IMR-90 (cell line): ENCODE measurements at regions not wholly inside any gene's neighbourhood (a gene's known extent, or its start where the extent isn't known, plus 50 kb on each side); places are given as distances from the start of the nearest gene placed in this dataset.

ENCODE experiments used
- ATAC-seq: fragments of 200-7000 bp; cut with Tn5 transposase; 2 replicates; pipeline ENCODE4 v1.9.1; 2020; ENCODE audit warnings: low read depth, mild to moderate bottlenecking, moderate library complexity
- BruUV-seq: library from RNA; stranded (reverse); fragments of 400-500 nt; replicated peaks from 2 replicates; lab custom pipeline; 2021; lab: Mats Ljungman, UMichigan
- CTCF ChIA-PET: fragments of 300-600 bp; formaldehyde crosslinking; extraction: SDS; loops from one replicate; lab custom pipeline; 2021; ENCODE audit warnings: antibody characterized with exemption; lab: Yijun Ruan, JAX
- POLR2A ChIA-PET: fragments of 300-600 bp; sonication (Branson Sonifier 250); formaldehyde crosslinking; loops from one replicate; lab custom pipeline; 2022; ENCODE audit warnings: antibody characterized with exemption; ENCODE audit not compliant: unreplicated experiment; lab: Charles Lee
- DNase-seq: peaks from one replicate; pipeline ENCODE4 v3.0.0; 2013
- H2AFZ ChIP-seq: replicated peaks from 2 replicates; pipeline ENCODE3; 2013; ENCODE audit warnings: low read length, mild to moderate bottlenecking; ENCODE audit not compliant: poor library complexity
- H2AK5ac ChIP-seq: 2 replicates; pipeline ENCODE4 v1.6.1; 2013; ENCODE audit warnings: low read depth, low read length, inconsistent platforms
- H2AK9ac ChIP-seq: replicated peaks from 2 replicates; pipeline ENCODE3; 2013; ENCODE audit warnings: mild to moderate bottlenecking, low read depth, low read length, moderate library complexity; ENCODE audit not compliant: poor library complexity
- H2BK120ac ChIP-seq: 2 replicates; pipeline ENCODE4 v1.6.1; 2013; ENCODE audit warnings: low read depth, low read length, inconsistent platforms
- H2BK15ac ChIP-seq: 3 replicates; pipeline ENCODE4 v1.6.1; 2013; ENCODE audit warnings: low read depth, low read length, inconsistent platforms
- H2BK20ac ChIP-seq: 2 replicates; pipeline ENCODE4 v1.6.1; 2013; ENCODE audit warnings: low read depth, mild to moderate bottlenecking, inconsistent platforms, low read length, moderate library complexity
- H2BK5ac ChIP-seq: 2 replicates; pipeline ENCODE4 v1.6.1; 2013; ENCODE audit warnings: mild to moderate bottlenecking, low read depth, low read length, inconsistent platforms; ENCODE audit not compliant: poor library complexity, severe bottlenecking
- H3K14ac ChIP-seq: replicated peaks from 2 replicates; pipeline ENCODE4 v1.6.1; 2013; ENCODE audit warnings: low read depth, low read length, inconsistent platforms
- H3K18ac ChIP-seq: 2 replicates; pipeline ENCODE4 v1.6.1; 2013; ENCODE audit warnings: low read depth, low read length, control low read depth
- H3K23ac ChIP-seq: 2 replicates; pipeline ENCODE4 v1.6.1; 2013; ENCODE audit warnings: low read depth, low read length, inconsistent platforms
- H3K27ac ChIP-seq: 2 replicates; pipeline ENCODE4 v1.5.1; 2013; ENCODE audit warnings: mild to moderate bottlenecking, control low read depth, low read length; ENCODE audit not compliant: insufficient read depth
- H3K27me3 ChIP-seq: 2 replicates; pipeline ENCODE4 v1.6.1; 2013; ENCODE audit warnings: low read length; ENCODE audit not compliant: control insufficient read depth, insufficient read depth
- H3K36me3 ChIP-seq: 2 replicates; pipeline ENCODE4 v1.6.1; 2013; ENCODE audit warnings: low read length, mixed read lengths; ENCODE audit not compliant: control insufficient read depth, insufficient read depth
- H3K4ac ChIP-seq: 2 replicates; pipeline ENCODE4 v1.6.1; 2013; ENCODE audit warnings: low read depth, low read length, inconsistent platforms
- H3K4me1 ChIP-seq: 2 replicates; pipeline ENCODE4 v1.6.1; 2013; ENCODE audit warnings: low read length, mixed read lengths; ENCODE audit not compliant: control insufficient read depth, insufficient read depth
- H3K4me2 ChIP-seq: 2 replicates; pipeline ENCODE4 v1.6.1; 2013; ENCODE audit warnings: low read depth, mild to moderate bottlenecking, control low read depth, low read length, moderate library complexity
- H3K4me3 ChIP-seq: 2 replicates; pipeline ENCODE4 v1.5.1; 2013; ENCODE audit warnings: low read depth, mild to moderate bottlenecking, control low read depth, low read length, moderate library complexity; ENCODE audit not compliant: insufficient read depth
- H3K56ac ChIP-seq: 2 replicates; pipeline ENCODE4 v1.6.1; 2013; ENCODE audit warnings: low read length, inconsistent platforms; ENCODE audit not compliant: insufficient read depth; ENCODE audit errors: extremely low read depth
- H3K79me1 ChIP-seq, 2 experiments: 2 replicates each; pipeline ENCODE4 v1.6.1; 2013; ENCODE audit warnings: low read length in 2 of 2, inconsistent platforms in 1 of 2, low read depth in 1 of 2
- H3K9ac ChIP-seq: 2 replicates; pipeline ENCODE4 v1.6.1; 2013; ENCODE audit warnings: low read depth, low read length, control low read depth
- H3K9me1 ChIP-seq: 2 replicates; pipeline ENCODE4 v1.6.1; 2013; ENCODE audit warnings: low read length, inconsistent platforms; ENCODE audit not compliant: insufficient read depth
- H3K9me3 ChIP-seq: 2 replicates; pipeline ENCODE4 v1.6.1; 2013; ENCODE audit warnings: low read length; ENCODE audit not compliant: control insufficient read depth, insufficient read depth
- H4K20me1 ChIP-seq: 2 replicates; pipeline ENCODE4 v1.6.1; 2013; ENCODE audit warnings: low read length, inconsistent platforms; ENCODE audit not compliant: insufficient read depth
- H4K5ac ChIP-seq: 2 replicates; pipeline ENCODE4 v1.6.1; 2013; ENCODE audit warnings: mild to moderate bottlenecking, low read depth, low read length, control low read depth
- H4K8ac ChIP-seq, 2 experiments: 2 replicates each; pipeline ENCODE4 v1.6.1; 2013; ENCODE audit warnings: low read depth in 2 of 2, low read length in 2 of 2, control low read depth in 1 of 2, inconsistent platforms in 1 of 2
- H4K91ac ChIP-seq: 2 replicates; pipeline ENCODE4 v1.6.1; 2013; ENCODE audit warnings: low read depth, low read length, inconsistent platforms; ENCODE audit not compliant: insufficient read depth
- BHLHE40 ChIP-seq: fragments of 150-350 bp; IDR thresholded peaks from 2 replicates; pipeline ENCODE4 v1.6.1; 2016; ENCODE audit warnings: mild to moderate bottlenecking, low read depth, low read length
- CEBPB ChIP-seq: IDR thresholded peaks from 2 replicates; pipeline ENCODE4 v1.6.1; 2012; ENCODE audit warnings: low read depth, low read length, improper control_type of control experiment
- CHD1 ChIP-seq: IDR thresholded peaks from 2 replicates; pipeline ENCODE4 v1.6.1; 2012; ENCODE audit warnings: low read depth, low read length, improper control_type of control experiment
- CTCF ChIP-seq: conservative IDR thresholded peaks from 2 replicates; pipeline ENCODE4 v1.5.1; 2012; ENCODE audit warnings: mild to moderate bottlenecking, low read depth, low read length, improper control_type of control experiment
- ELK1 ChIP-seq: fragments of 150-350 bp; IDR thresholded peaks from 2 replicates; pipeline ENCODE4 v1.6.1; 2016; ENCODE audit warnings: low read depth, mild to moderate bottlenecking, low read length, moderate library complexity, borderline replicate concordance
- FOS ChIP-seq: fragments of 150-350 bp; IDR thresholded peaks from 2 replicates; pipeline ENCODE4 v1.6.1; 2016; ENCODE audit warnings: low read depth, low read length
- MAFK ChIP-seq: IDR thresholded peaks from 2 replicates; pipeline ENCODE4 v1.6.1; 2012; ENCODE audit warnings: low read depth, low read length, improper control_type of control experiment
- MAZ ChIP-seq: IDR thresholded peaks from 2 replicates; pipeline ENCODE4 v1.6.1; 2012; ENCODE audit warnings: low read depth, mild to moderate bottlenecking, low read length, improper control_type of control experiment, moderate library complexity, borderline replicate concordance
- MXI1 ChIP-seq: IDR thresholded peaks from 2 replicates; pipeline ENCODE4 v1.6.1; 2012; ENCODE audit warnings: low read depth, mild to moderate bottlenecking, low read length, moderate library complexity, borderline replicate concordance
- NFE2L2 ChIP-seq: fragments of 150-350 bp; IDR thresholded peaks from 2 replicates; pipeline ENCODE4 v1.6.1; 2016; ENCODE audit warnings: low read depth, mild to moderate bottlenecking, low read length
- POLR2A ChIP-seq: IDR thresholded peaks from 2 replicates; pipeline ENCODE4 v1.6.1; 2012; ENCODE audit warnings: mild to moderate bottlenecking, low read depth, low read length
- RAD21 ChIP-seq: IDR thresholded peaks from 2 replicates; pipeline ENCODE4 v1.6.1; 2012; ENCODE audit warnings: low read length, improper control_type of control experiment
- RCOR1 ChIP-seq: IDR thresholded peaks from 2 replicates; pipeline ENCODE4 v1.6.1; 2012; ENCODE audit warnings: mild to moderate bottlenecking, low read length, improper control_type of control experiment; ENCODE audit not compliant: insufficient replicate concordance
- RFX5 ChIP-seq: IDR thresholded peaks from 2 replicates; pipeline ENCODE4 v1.8.0; 2012; ENCODE audit warnings: low read depth, mild to moderate bottlenecking, low read length, moderate library complexity
- SMC3 ChIP-seq: fragments of 150-350 bp; IDR thresholded peaks from 2 replicates; pipeline ENCODE4 v1.6.1; 2016; ENCODE audit warnings: low read depth, mild to moderate bottlenecking, antibody characterized with exemption, low read length, moderate library complexity
- WGBS, 2 experiments: methylation state at CpG; one replicate each; pipeline versions ENCODE4 v1.1.5 to v1.1.7; 2013; ENCODE audit warnings: missing lambda C conversion rate in 2 of 2; ENCODE audit not compliant: insufficient read length in 1 of 2; ENCODE audit errors: extremely low coverage in 2 of 2; 5-methylcytosine and 5-hydroxymethylcytosine counted together
- dilution Hi-C: fragments of 300-500 bp; cut with HindIII; formaldehyde crosslinking; loops from one replicate; pipeline ENCODE4 v1.14.3; 2018; ENCODE audit warnings: low sequenced_read_pairs; ENCODE audit not compliant: unreplicated experiment
- in situ Hi-C: fragments of 300-500 bp; cut with MboI; formaldehyde crosslinking; loops from 3 replicates; pipeline ENCODE4 v1.14.3; 2019; ENCODE audit warnings: low sequenced_read_pairs, inconsistent platforms, mixed read lengths
- intact Hi-C: fragments of 100-400 bp; cut with micrococcal nuclease; formaldehyde crosslinking; loops from 2 replicates; pipeline ENCODE4 v1.10.0; 2022
- TF ChIP-seq, protein P1 (sequence below): fragments of 150-350 bp; IDR thresholded peaks from 2 replicates; pipeline ENCODE4 v1.6.1; 2017; ENCODE audit warnings: mild to moderate bottlenecking, antibody characterized with exemption, low read length, low read depth

GRCh38 chr3:68055215-68055614, 400.8 kb upstream of the SUCLG2 start:
- H2AFZ ChIP-seq = no peak overlapping the region
- no peaks in the 10 kb centered on the region; the same call in 1 of the 2 replicates for H3K9me3 ChIP-seq
- H3K9ac ChIP-seq = no peak overlapping the region
- no peak overlapping the region for H2BK20ac ChIP-seq
- intact Hi-C loops (no loop called here), in situ Hi-C loops (no loop called here), dilution Hi-C loops (no loop called here)
- no peak overlapping the region for H4K8ac ChIP-seq
- no peaks in the 10 kb centered on the region for H3K9me1 ChIP-seq
- CTCF ChIA-PET = no interaction called here
- no peaks in the 10 kb centered on the region for H4K20me1 ChIP-seq
- no peak overlapping the region for H2AK9ac ChIP-seq
- no peak overlapping the region for H3K14ac ChIP-seq
- no peak overlapping the region for H2BK5ac ChIP-seq
- H3K4me1 ChIP-seq = no peaks in the 10 kb centered on the region
- no peaks in the 10 kb centered on the region for H3K79me1 ChIP-seq
- BruUV-seq = no TSS peak
- no peak overlapping the region for H3K27ac ChIP-seq
- DNase-seq (no peak), ATAC-seq (no peak)
- H4K91ac ChIP-seq = no peak overlapping the region
- H3K18ac ChIP-seq = no peak overlapping the region
- H2BK15ac ChIP-seq = no peak overlapping the region
- H3K36me3 ChIP-seq = no peaks in the 10 kb centered on the region
- no peak overlapping the region for H2BK120ac ChIP-seq
- WGBS, 2 experiments = no CpG with 5 or more reads among the region's 4 CpGs
- H3K4ac ChIP-seq = no peak overlapping the region
- H3K23ac ChIP-seq = no peak overlapping the region
- H3K56ac ChIP-seq = no peak overlapping the region
- TF ChIP-seq RCOR1 (no peak), MXI1 (no peak), CHD1 (no peak), RFX5 (no peak), BHLHE40 (no peak), MAFK (no peak), NFE2L2 (no peak), CTCF (no peak), POLR2A (no peak), ELK1 (no peak), MAZ (no peak), CEBPB (no peak), FOS (no peak), RAD21 (no peak), SMC3 (no peak)
- TF ChIP-seq, protein P1, sequence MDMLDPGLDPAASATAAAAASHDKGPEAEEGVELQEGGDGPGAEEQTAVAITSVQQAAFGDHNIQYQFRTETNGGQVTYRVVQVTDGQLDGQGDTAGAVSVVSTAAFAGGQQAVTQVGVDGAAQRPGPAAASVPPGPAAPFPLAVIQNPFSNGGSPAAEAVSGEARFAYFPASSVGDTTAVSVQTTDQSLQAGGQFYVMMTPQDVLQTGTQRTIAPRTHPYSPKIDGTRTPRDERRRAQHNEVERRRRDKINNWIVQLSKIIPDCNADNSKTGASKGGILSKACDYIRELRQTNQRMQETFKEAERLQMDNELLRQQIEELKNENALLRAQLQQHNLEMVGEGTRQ = no peak
- POLR2A ChIA-PET = no interaction called here
- no peak overlapping the region for H3K4me3 ChIP-seq
- H3K27me3 ChIP-seq = no peaks in the 10 kb centered on the region
- H4K5ac ChIP-seq = no peak overlapping the region
- H2AK5ac ChIP-seq = no peak overlapping the region
- no peak overlapping the region for H3K4me2 ChIP-seq
